ENCODE measurements at regions not wholly inside any gene's neighbourhood (a gene's known extent, or its start where the extent isn't known, plus 50 kb on each side); places are given as distances from the start of the nearest gene placed in this dataset.

DNA sequence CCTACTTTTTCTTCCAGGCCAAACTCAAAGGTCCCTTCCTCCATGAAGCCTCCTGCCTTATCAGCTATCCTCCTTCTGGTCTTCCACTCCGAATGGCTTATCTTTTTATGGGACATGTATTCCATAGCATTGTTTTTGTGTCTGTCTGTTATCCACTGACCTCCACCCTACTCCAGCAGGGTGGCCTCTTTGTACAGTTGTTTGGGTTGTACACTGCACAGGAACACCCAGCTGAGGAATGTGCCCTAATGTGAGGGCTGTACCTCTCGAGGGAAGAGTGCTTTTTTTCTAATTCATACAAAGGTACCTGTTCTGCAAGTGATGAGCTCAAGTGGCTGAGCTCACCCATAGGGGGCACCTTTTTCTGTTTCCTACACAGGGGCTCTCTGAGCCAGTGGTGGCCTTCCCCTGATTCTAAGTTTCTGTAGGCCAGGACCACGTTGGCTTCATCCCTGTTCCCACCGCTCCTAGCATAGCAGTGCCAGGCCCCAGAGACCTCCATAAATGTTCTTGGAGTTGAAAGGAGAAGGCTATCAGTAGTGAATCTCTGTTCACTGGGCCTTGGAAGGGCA, 108.2 kb downstream of the FOXD2 start:
- H3K27me3 ChIP-seq, result no peaks in the 10 kb centered on the region
- TF ChIP-seq, protein P1, sequence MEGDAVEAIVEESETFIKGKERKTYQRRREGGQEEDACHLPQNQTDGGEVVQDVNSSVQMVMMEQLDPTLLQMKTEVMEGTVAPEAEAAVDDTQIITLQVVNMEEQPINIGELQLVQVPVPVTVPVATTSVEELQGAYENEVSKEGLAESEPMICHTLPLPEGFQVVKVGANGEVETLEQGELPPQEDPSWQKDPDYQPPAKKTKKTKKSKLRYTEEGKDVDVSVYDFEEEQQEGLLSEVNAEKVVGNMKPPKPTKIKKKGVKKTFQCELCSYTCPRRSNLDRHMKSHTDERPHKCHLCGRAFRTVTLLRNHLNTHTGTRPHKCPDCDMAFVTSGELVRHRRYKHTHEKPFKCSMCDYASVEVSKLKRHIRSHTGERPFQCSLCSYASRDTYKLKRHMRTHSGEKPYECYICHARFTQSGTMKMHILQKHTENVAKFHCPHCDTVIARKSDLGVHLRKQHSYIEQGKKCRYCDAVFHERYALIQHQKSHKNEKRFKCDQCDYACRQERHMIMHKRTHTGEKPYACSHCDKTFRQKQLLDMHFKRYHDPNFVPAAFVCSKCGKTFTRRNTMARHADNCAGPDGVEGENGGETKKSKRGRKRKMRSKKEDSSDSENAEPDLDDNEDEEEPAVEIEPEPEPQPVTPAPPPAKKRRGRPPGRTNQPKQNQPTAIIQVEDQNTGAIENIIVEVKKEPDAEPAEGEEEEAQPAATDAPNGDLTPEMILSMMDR (IDR thresholded peaks at IDR 0.05), result no peak
- no peak overlapping the region for H3K27ac ChIP-seq
- intact Hi-C loops (cut with DNase I), result no loop called here
- no peak for FAIRE-seq
- 77 to 82% methylated on average over 4 of the region's 4 CpGs for WGBS, 2 donors
- H3K36me3 ChIP-seq, result no peaks in the 10 kb centered on the region
- no peaks in the 10 kb centered on the region for H3K4me1 ChIP-seq
- H3K9me3 ChIP-seq, result no peaks in the 10 kb centered on the region
- DNase-seq, result no peak
- no peak for ATAC-seq
- no peak overlapping the region for H3K4me3 ChIP-seq

DNA sequence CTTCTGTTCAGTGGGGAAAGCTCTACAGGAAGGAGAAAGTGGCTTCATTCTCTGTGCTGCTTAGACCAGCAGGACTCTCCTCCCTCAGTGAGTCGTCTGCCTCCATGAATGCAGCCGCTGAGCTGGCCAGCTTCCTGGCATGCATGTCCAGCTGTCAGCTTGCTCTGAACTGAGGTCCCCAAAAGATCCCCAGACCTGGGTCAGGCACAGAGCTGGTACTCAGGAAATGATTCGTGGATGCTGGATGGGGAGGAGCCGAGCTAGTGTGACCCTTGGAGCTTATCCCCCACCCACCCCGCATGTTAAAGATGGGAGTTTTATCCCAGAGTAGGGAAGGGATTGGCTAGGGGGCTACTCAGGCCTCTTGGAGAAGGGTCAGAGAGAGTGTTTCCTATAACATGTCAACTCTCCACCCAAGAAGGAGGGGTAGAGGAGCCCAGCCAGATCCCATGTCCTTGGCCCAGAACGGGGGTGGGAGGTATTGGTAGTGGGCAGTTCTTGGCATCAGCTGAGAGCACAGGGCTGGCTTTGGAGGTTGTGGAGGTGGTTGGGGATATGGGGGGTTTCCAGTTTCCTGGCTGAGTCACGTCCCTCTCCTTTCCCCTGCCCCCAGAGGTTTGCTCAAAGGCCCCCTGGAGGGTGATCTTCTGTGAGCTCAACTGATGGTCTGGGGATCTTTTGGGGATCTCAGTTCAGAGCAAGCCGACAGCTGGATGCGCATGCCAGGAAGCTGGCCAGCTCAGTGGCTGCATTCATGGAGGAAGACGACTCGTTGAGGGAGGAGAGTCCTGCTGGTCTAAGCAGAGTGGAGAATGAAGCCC, 110.1 kb downstream of the FOXD2 start:
- Histone ChIP-seq H3K27ac (no peak overlapping the region), H3K36me3 (no peaks in the 10 kb centered on the region), H3K4me1 (no peaks in the 10 kb centered on the region), H3K4me3 (no peak overlapping the region), H3K27me3 (no peaks in the 10 kb centered on the region), H3K9me3 (no peaks in the 10 kb centered on the region)
- TF ChIP-seq, protein P1 (IDR thresholded peaks at IDR 0.05), result no peak
- intact Hi-C loops (cut with DNase I), result no loop called here
- WGBS, 2 donors, result 63 to 68% methylated on average over 11 of the region's 11 CpGs
- FAIRE-seq, result no peak
- no peak for ATAC-seq
- DNase-seq, result no peak

DNA sequence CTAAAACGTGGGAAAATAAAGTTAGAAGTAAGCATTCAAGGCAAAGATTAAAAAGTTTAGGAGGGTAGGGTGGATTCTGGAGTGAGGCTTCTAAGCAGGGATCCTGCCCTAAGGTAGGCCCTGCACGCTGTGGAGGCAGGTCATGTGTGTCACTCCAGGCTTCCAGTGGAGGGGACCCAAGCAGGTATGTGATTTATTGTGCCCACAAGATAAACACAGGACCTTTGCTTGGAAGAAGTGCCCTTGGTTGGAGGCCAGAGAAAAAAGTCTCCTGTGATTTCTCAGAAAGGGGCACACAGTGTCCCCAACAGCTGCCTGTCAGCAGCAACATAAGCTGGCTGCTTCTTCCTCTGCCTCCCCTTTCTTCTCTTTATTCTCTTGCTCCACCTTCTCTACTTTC, 110.8 kb downstream of the FOXD2 start:
- no peak overlapping the region for H3K4me3 ChIP-seq
- TF ChIP-seq, protein P1 (IDR thresholded peaks at IDR 0.05), result no peak
- H3K4me1 ChIP-seq, result no peaks in the 10 kb centered on the region
- no peak for FAIRE-seq
- H3K27me3 ChIP-seq, result no peaks in the 10 kb centered on the region
- H3K36me3 ChIP-seq, result no peaks in the 10 kb centered on the region
- no peak for DNase-seq
- ATAC-seq, result no peak
- no peaks in the 10 kb centered on the region for H3K9me3 ChIP-seq
- intact Hi-C loops (cut with DNase I), result no loop called here
- WGBS, 2 donors, result 49 to 66% methylated on average over 2 of the region's 2 CpGs
- no peak overlapping the region for H3K27ac ChIP-seq

DNA sequence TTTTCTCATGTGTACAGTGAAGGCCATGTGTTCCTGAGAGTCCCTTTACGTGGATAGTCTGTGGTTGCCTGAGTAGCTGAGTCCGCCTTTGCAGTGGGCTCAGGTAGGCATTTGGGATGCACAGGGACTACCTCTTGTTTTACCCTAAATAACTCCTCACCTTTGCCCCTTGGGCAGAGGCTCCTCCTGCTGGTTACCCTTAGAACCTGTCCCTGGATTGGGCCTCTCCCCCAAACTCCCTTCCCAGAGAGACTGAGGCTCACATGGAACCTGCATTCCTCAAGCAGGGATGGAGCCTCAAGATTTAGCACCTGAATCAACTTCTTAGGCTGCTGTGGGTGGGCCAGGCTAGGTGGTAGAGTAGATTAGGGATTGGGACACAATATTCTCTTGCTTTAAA, 111.7 kb downstream of the FOXD2 start:
- ATAC-seq (no peak), DNase-seq (no peak), FAIRE-seq (no peak)
- no peaks in the 10 kb centered on the region for H3K27me3 ChIP-seq
- H3K4me3 ChIP-seq, result no peak overlapping the region
- TF ChIP-seq, protein P1 (IDR thresholded peaks at IDR 0.05), result no peak
- no peaks in the 10 kb centered on the region for H3K4me1 ChIP-seq
- WGBS, 2 donors, result 81 to 90% methylated on average over 2 of the region's 2 CpGs
- no peaks in the 10 kb centered on the region for H3K36me3 ChIP-seq
- H3K27ac ChIP-seq, result no peak overlapping the region
- intact Hi-C loops (cut with DNase I), result no loop called here
- H3K9me3 ChIP-seq, result no peaks in the 10 kb centered on the region

DNA sequence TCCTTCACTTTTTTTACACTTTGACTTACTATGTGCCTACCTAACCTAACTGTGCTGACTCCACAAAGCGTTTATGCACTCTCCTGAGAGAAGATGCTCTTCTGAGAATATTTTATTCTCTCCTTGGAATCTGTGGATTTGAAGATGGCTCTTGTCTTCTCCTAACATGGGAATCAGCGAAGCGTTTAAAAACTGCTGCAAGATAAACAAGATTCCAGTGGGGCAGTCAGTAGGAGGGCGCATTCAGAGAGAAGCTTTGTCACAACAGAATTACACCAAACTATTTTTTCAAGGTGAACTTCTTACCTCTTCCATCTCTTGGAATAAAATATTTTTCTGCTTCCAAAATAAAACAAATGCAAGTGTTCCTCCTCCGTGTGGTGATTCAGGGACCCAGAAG, 113.1 kb downstream of the FOXD2 start:
- H3K27ac ChIP-seq, result no peak overlapping the region
- intact Hi-C loops (cut with DNase I), result no loop called here
- H3K27me3 ChIP-seq, result no peaks in the 10 kb centered on the region
- H3K36me3 ChIP-seq, result no peaks in the 10 kb centered on the region
- TF ChIP-seq, protein P1 (IDR thresholded peaks at IDR 0.05), result no peak
- DNase-seq, result no peak
- no peak overlapping the region for H3K4me3 ChIP-seq
- no peaks in the 10 kb centered on the region for H3K4me1 ChIP-seq
- no peak for FAIRE-seq
- WGBS, 2 donors, result 91 to 93% methylated on average over 5 of the region's 5 CpGs
- ATAC-seq, result no peak
- H3K9me3 ChIP-seq, result no peaks in the 10 kb centered on the region

Measured in pancreas (tissue), 10 donors.